Activated naive CD8-positive, alpha-beta T cell treated with anti-CD3 and anti-CD28 coated beads for 36 hours (primary cell): ENCODE measurements at regions not wholly inside any gene's neighbourhood (a gene's known extent, or its start where the extent isn't known, plus 50 kb on each side); places are given as distances from the start of the nearest gene placed in this dataset.
"Not testable (repeated sequence)": the region's sequence is repeated elsewhere in the genome, so short reads cannot be mapped to it uniquely, and the experiment has no call there.

Experiments
- DNase-seq: peaks from one replicate; pipeline ENCODE4 v3.0.0; 2021
- H3K27ac Mint-ChIP-seq: one replicate; pipeline ENCODE4 v1.8.0; 2022; ENCODE audit warnings: mild to moderate bottlenecking, moderate library complexity, mixed read lengths
- H3K27me3 Mint-ChIP-seq: one replicate; pipeline ENCODE4 v1.8.0; 2022; ENCODE audit warnings: mild to moderate bottlenecking, mixed read lengths
- H3K36me3 Mint-ChIP-seq: one replicate; pipeline ENCODE4 v1.8.0; 2021; ENCODE audit warnings: mild to moderate bottlenecking, mixed read lengths
- H3K4me1 Mint-ChIP-seq: one replicate; pipeline ENCODE4 v1.8.0; 2021; ENCODE audit warnings: mixed read lengths
- H3K4me3 Mint-ChIP-seq: one replicate; pipeline ENCODE4 v1.8.0; 2022; ENCODE audit warnings: mild to moderate bottlenecking, moderate library complexity, mixed read lengths
- H3K9me3 Mint-ChIP-seq: one replicate; pipeline ENCODE4 v1.8.0; 2022; ENCODE audit warnings: mixed read lengths

- Mint-ChIP-seq H3K4me3 (no peak overlapping the region), H3K36me3 (no peaks in the 10 kb centered on the region), H3K27me3 (peaks cover 27% of the 10 kb centered on the region)
These were observed 127.9 kb downstream of the GPR85 start for GRCh38 chr7:112958775-112959174.

GRCh38 chr7:112957901-112958300 is 128.7 kb downstream of the GPR85 start:
- H3K27ac Mint-ChIP-seq, result no peak overlapping the region
- H3K27me3 Mint-ChIP-seq, result peaks cover 27% of the 10 kb centered on the region
- H3K4me3 Mint-ChIP-seq, result no peak overlapping the region
- no peaks in the 10 kb centered on the region for H3K36me3 Mint-ChIP-seq
- H3K9me3 Mint-ChIP-seq, result no peaks in the 10 kb centered on the region
- DNase-seq, result no peak
- H3K4me1 Mint-ChIP-seq, result no peaks in the 10 kb centered on the region

More at GRCh38 chr7:112958775-112959174, 127.9 kb downstream of the GPR85 start:
- no peak for DNase-seq
- no peaks in the 10 kb centered on the region for H3K9me3 Mint-ChIP-seq
- no peak overlapping the region for H3K27ac Mint-ChIP-seq
- no peaks in the 10 kb centered on the region for H3K4me1 Mint-ChIP-seq

- H3K27ac Mint-ChIP-seq, H3K4me1 Mint-ChIP-seq, H3K36me3 Mint-ChIP-seq, H3K9me3 Mint-ChIP-seq, DNase-seq, H3K4me3 Mint-ChIP-seq: not testable (repeated sequence)
- H3K27me3 Mint-ChIP-seq, result peaks cover 46% of the 10 kb centered on the region
These were observed 133.6 kb downstream of the GPR85 start for GRCh38 chr7:112953031-112953430.

GRCh38 chr7:112951070-112951469 is 135.6 kb downstream of the GPR85 start:
- no peaks in the 10 kb centered on the region for H3K36me3 Mint-ChIP-seq
- H3K27me3 Mint-ChIP-seq, result peaks cover 38% of the 10 kb centered on the region
- no peak overlapping the region for H3K4me3 Mint-ChIP-seq
- no peaks in the 10 kb centered on the region for H3K4me1 Mint-ChIP-seq
- H3K9me3 Mint-ChIP-seq, result no peaks in the 10 kb centered on the region
- DNase-seq, result no peak
- H3K27ac Mint-ChIP-seq, result no peak overlapping the region

- H3K4me3 Mint-ChIP-seq, DNase-seq, H3K27ac Mint-ChIP-seq, H3K4me1 Mint-ChIP-seq, H3K9me3 Mint-ChIP-seq, H3K36me3 Mint-ChIP-seq: not testable (repeated sequence)
- H3K27me3 Mint-ChIP-seq, result peaks cover 38% of the 10 kb centered on the region
These were observed 136.9 kb downstream of the GPR85 start for GRCh38 chr7:112949682-112950081.

- DNase-seq, result no peak
- Mint-ChIP-seq H3K36me3 (no peaks in the 10 kb centered on the region), H3K27me3 (peaks cover 29% of the 10 kb centered on the region), H3K9me3 (no peaks in the 10 kb centered on the region), H3K27ac (no peak overlapping the region), H3K4me3 (no peak overlapping the region), H3K4me1 (peaks cover 2% of the 10 kb centered on the region)
These were observed 140.3 kb downstream of the GPR85 start for GRCh38 chr7:112946350-112946749.

- DNase-seq, result no peak
- H3K27me3 Mint-ChIP-seq, result peaks cover 18% of the 10 kb centered on the region
- no peak overlapping the region for H3K27ac Mint-ChIP-seq
- H3K9me3 Mint-ChIP-seq, result no peaks in the 10 kb centered on the region
- H3K36me3 Mint-ChIP-seq, result no peaks in the 10 kb centered on the region
- H3K4me3 Mint-ChIP-seq, result no peak overlapping the region
- peaks cover 3% of the 10 kb centered on the region for H3K4me1 Mint-ChIP-seq
These were observed 141.6 kb downstream of the GPR85 start for GRCh38 chr7:112945046-112945445.

- no peaks in the 10 kb centered on the region for H3K9me3 Mint-ChIP-seq
- no peak overlapping the region for H3K27ac Mint-ChIP-seq
- peaks cover 12% of the 10 kb centered on the region for H3K4me1 Mint-ChIP-seq
- H3K4me3 Mint-ChIP-seq, result no peak overlapping the region
- peaks cover 4% of the 10 kb centered on the region for H3K27me3 Mint-ChIP-seq
- H3K36me3 Mint-ChIP-seq, result peaks cover 3% of the 10 kb centered on the region
- no peak for DNase-seq
These were observed 143.6 kb downstream of the GPR85 start for GRCh38 chr7:112942981-112943380.

- H3K4me3 Mint-ChIP-seq, H3K27me3 Mint-ChIP-seq, DNase-seq, H3K9me3 Mint-ChIP-seq, H3K36me3 Mint-ChIP-seq, H3K27ac Mint-ChIP-seq: not testable (repeated sequence)
- H3K4me1 Mint-ChIP-seq, result peaks cover 19% of the 10 kb centered on the region
These were observed 144.5 kb downstream of the GPR85 start for GRCh38 chr7:112942125-112942524.

- DNase-seq, result no peak
- peak overlapping the region; percentile 94 for H3K27ac Mint-ChIP-seq
- no peaks in the 10 kb centered on the region for H3K27me3 Mint-ChIP-seq
- peaks cover 30% of the 10 kb centered on the region for H3K4me1 Mint-ChIP-seq
- no peaks in the 10 kb centered on the region for H3K9me3 Mint-ChIP-seq
- peaks cover 7% of the 10 kb centered on the region for H3K36me3 Mint-ChIP-seq
- H3K4me3 Mint-ChIP-seq, result peak overlapping the region; percentile 92
These were observed 146.3 kb downstream of the GPR85 start for GRCh38 chr7:112940314-112940732.

- Mint-ChIP-seq H3K4me3 (peak overlapping the region; percentile 92), H3K4me1 (peaks cover 34% of the 10 kb centered on the region), H3K27me3 (no peaks in the 10 kb centered on the region), H3K36me3 (peaks cover 10% of the 10 kb centered on the region), H3K9me3 (no peaks in the 10 kb centered on the region), H3K27ac (peak overlapping the region; percentile 94)
- peak; percentile 99 for DNase-seq
These were observed 146.9 kb downstream of the GPR85 start for GRCh38 chr7:112939574-112940313.

GRCh38 chr7:112938863-112939573 is 147.6 kb downstream of the GPR85 start:
- H3K36me3 Mint-ChIP-seq, result peaks cover 16% of the 10 kb centered on the region
- peaks cover 38% of the 10 kb centered on the region for H3K4me1 Mint-ChIP-seq
- peak overlapping the region; percentile 92 for H3K4me3 Mint-ChIP-seq
- no peaks in the 10 kb centered on the region for H3K9me3 Mint-ChIP-seq
- no peaks in the 10 kb centered on the region for H3K27me3 Mint-ChIP-seq
- H3K27ac Mint-ChIP-seq, result peak overlapping the region; percentile 88
- peak; percentile 54 for DNase-seq

GRCh38 chr7:112937651-112938415 is 147.6 kb upstream of the TMEM168 start:
- Mint-ChIP-seq H3K4me1 (peaks cover 41% of the 10 kb centered on the region), H3K9me3 (no peaks in the 10 kb centered on the region), H3K27ac (no peak overlapping the region), H3K36me3 (peaks cover 16% of the 10 kb centered on the region), H3K4me3 (peak overlapping the region; percentile 92), H3K27me3 (no peaks in the 10 kb centered on the region)
- no peak for DNase-seq

GRCh38 chr7:112933598-112933997 is 143.4 kb upstream of the TMEM168 start:
- Mint-ChIP-seq H3K27me3 (no peaks in the 10 kb centered on the region), H3K4me1 (peaks cover 57% of the 10 kb centered on the region), H3K36me3 (peaks cover 23% of the 10 kb centered on the region), H3K9me3 (no peaks in the 10 kb centered on the region), H3K27ac (no peak overlapping the region), H3K4me3 (no peak overlapping the region)
- DNase-seq, result no peak

GRCh38 chr7:112930787-112931186 is 140.6 kb upstream of the TMEM168 start:
- peaks cover 38% of the 10 kb centered on the region for H3K4me1 Mint-ChIP-seq
- no peak for DNase-seq
- H3K27me3 Mint-ChIP-seq, result no peaks in the 10 kb centered on the region
- H3K9me3 Mint-ChIP-seq, result no peaks in the 10 kb centered on the region
- no peak overlapping the region for H3K27ac Mint-ChIP-seq
- peaks cover 22% of the 10 kb centered on the region for H3K36me3 Mint-ChIP-seq
- no peak overlapping the region for H3K4me3 Mint-ChIP-seq
